Neural progenitor cell (in vitro differentiated cells): ENCODE measurements at regions not wholly inside any gene's neighbourhood (a gene's known extent, or its start where the extent isn't known, plus 50 kb on each side); places are given as distances from the start of the nearest gene placed in this dataset.
"Not testable (repeated sequence)": the region's sequence is repeated elsewhere in the genome, so short reads cannot be mapped to it uniquely, and the experiment has no call there.

ENCODE experiments used
- DNase-seq: peaks from one replicate; pipeline ENCODE4 v3.0.0-alpha.2; 2016; ENCODE audit warnings: low spot score
- H2AFZ ChIP-seq: fragments of 200-600 bp; sonication (generic); replicated peaks from 2 replicates; pipeline ENCODE4 v1.6.1; 2016; ENCODE audit warnings: antibody characterized with exemption
- H3F3A ChIP-seq: fragments of 200-600 bp; sonication (generic); 2 replicates; pipeline ENCODE4 v1.6.1; 2016; ENCODE audit warnings: antibody characterized with exemption, low read depth
- H3K27ac ChIP-seq: fragments of 200-600 bp; sonication (generic); 2 replicates; pipeline ENCODE4 v1.5.1; 2016; ENCODE audit warnings: mild to moderate bottlenecking
- H3K27me3 ChIP-seq: fragments of 200-600 bp; sonication (generic); 2 replicates; pipeline ENCODE4 v1.6.1; 2016; ENCODE audit warnings: mild to moderate bottlenecking, moderate library complexity
- H3K36me3 ChIP-seq: fragments of 200-600 bp; sonication (generic); 2 replicates; pipeline ENCODE4 v1.5.1; 2016
- H3K4me1 ChIP-seq: fragments of 200-600 bp; sonication (generic); 2 replicates; pipeline ENCODE4 v1.6.1; 2016; ENCODE audit warnings: mixed run types
- H3K4me2 ChIP-seq: fragments of 200-600 bp; sonication (generic); 2 replicates; pipeline ENCODE4 v1.6.1; 2016
- H3K4me3 ChIP-seq: fragments of 200-600 bp; sonication (generic); 2 replicates; pipeline ENCODE4 v1.5.1; 2016
- H3K79me2 ChIP-seq: fragments of 200-600 bp; sonication (generic); 2 replicates; pipeline ENCODE4 v1.6.1; 2016; ENCODE audit warnings: low read depth
- H3K9ac ChIP-seq: fragments of 200-600 bp; sonication (generic); 2 replicates; pipeline ENCODE4 v1.6.1; 2016
- H3K9me3 ChIP-seq: fragments of 200-600 bp; sonication (generic); 2 replicates; pipeline ENCODE4 v1.5.1; 2016; ENCODE audit warnings: low read depth
- H4K20me1 ChIP-seq: fragments of 200-600 bp; sonication (generic); 2 replicates; pipeline ENCODE4 v1.6.1; 2016; ENCODE audit warnings: low read depth
- H3K27ac Mint-ChIP-seq: 3 replicates; pipeline ENCODE4 v1.8.0; 2021; ENCODE audit warnings: mixed read lengths
- H3K27me3 Mint-ChIP-seq: 2 replicates; pipeline ENCODE4 v1.8.0; 2022; ENCODE audit warnings: low read depth, mild to moderate bottlenecking, inconsistent platforms, moderate library complexity, mixed read lengths; ENCODE audit not compliant: insufficient read depth
- H3K36me3 Mint-ChIP-seq: 3 replicates; pipeline ENCODE4 v1.8.0; 2021; ENCODE audit warnings: mixed read lengths
- H3K4me1 Mint-ChIP-seq: 3 replicates; pipeline ENCODE4 v1.8.0; 2021; ENCODE audit warnings: mixed read lengths
- H3K4me3 Mint-ChIP-seq: 3 replicates; pipeline ENCODE4 v1.8.0; 2021; ENCODE audit warnings: mild to moderate bottlenecking, moderate library complexity, mixed read lengths
- H3K9me3 Mint-ChIP-seq: 3 replicates; pipeline ENCODE4 v1.8.0; 2020; ENCODE audit warnings: mixed read lengths
- EZH2 ChIP-seq: fragments of 200-600 bp; sonication (generic); IDR thresholded peaks from 2 replicates; pipeline ENCODE4 v1.6.1; 2017; ENCODE audit warnings: antibody characterized with exemption, mild to moderate bottlenecking, moderate library complexity
- EZH2phosphoT487 ChIP-seq: fragments of 200-600 bp; sonication (generic); IDR thresholded peaks from 2 replicates; pipeline ENCODE4 v1.6.1; 2017; ENCODE audit warnings: antibody characterized with exemption
- TF ChIP-seq, protein P1 (sequence below): fragments of 200-600 bp; sonication (generic); IDR thresholded peaks from 2 replicates; pipeline ENCODE4 v1.5.1; 2017; ENCODE audit warnings: antibody characterized with exemption, mild to moderate bottlenecking

- TF ChIP-seq EZH2 = no peak
- TF ChIP-seq, protein P1, sequence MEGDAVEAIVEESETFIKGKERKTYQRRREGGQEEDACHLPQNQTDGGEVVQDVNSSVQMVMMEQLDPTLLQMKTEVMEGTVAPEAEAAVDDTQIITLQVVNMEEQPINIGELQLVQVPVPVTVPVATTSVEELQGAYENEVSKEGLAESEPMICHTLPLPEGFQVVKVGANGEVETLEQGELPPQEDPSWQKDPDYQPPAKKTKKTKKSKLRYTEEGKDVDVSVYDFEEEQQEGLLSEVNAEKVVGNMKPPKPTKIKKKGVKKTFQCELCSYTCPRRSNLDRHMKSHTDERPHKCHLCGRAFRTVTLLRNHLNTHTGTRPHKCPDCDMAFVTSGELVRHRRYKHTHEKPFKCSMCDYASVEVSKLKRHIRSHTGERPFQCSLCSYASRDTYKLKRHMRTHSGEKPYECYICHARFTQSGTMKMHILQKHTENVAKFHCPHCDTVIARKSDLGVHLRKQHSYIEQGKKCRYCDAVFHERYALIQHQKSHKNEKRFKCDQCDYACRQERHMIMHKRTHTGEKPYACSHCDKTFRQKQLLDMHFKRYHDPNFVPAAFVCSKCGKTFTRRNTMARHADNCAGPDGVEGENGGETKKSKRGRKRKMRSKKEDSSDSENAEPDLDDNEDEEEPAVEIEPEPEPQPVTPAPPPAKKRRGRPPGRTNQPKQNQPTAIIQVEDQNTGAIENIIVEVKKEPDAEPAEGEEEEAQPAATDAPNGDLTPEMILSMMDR = no peak
- TF ChIP-seq EZH2phosphoT487 = no peak
- H3K27ac ChIP-seq = no peak overlapping the region
- H3K27ac Mint-ChIP-seq = no peak overlapping the region
- no peaks in the 10 kb centered on the region for H3K4me1 Mint-ChIP-seq
- H3K36me3 ChIP-seq = no peaks in the 10 kb centered on the region
- no peaks in the 10 kb centered on the region for H3K79me2 ChIP-seq
- H3K9me3 Mint-ChIP-seq = no peaks in the 10 kb centered on the region
- no peaks in the 10 kb centered on the region for H3K27me3 ChIP-seq
- no peaks in the 10 kb centered on the region for H3K27me3 Mint-ChIP-seq
- no peaks in the 10 kb centered on the region for H4K20me1 ChIP-seq
- no peak overlapping the region for H3K4me2 ChIP-seq
- H3K9me3 ChIP-seq = no peaks in the 10 kb centered on the region
- no peak for DNase-seq
- H2AFZ ChIP-seq = no peak overlapping the region
- H3K4me3 Mint-ChIP-seq = no peak overlapping the region
- H3K36me3 Mint-ChIP-seq = no peaks in the 10 kb centered on the region
- no peaks in the 10 kb centered on the region for H3K4me1 ChIP-seq
- no peak overlapping the region for H3K4me3 ChIP-seq
- no peak overlapping the region for H3K9ac ChIP-seq
- H3F3A ChIP-seq = no peaks in the 10 kb centered on the region
Measured at GRCh38 chr2:195434346-195434745, 222.7 kb upstream of the SLC39A10 start.

- not testable (repeated sequence) for H3K79me2 ChIP-seq, H3K9me3 ChIP-seq, H3K27me3 Mint-ChIP-seq, H3K4me3 Mint-ChIP-seq, H4K20me1 ChIP-seq, H3K4me2 ChIP-seq, H3K9ac ChIP-seq, H3F3A ChIP-seq, H3K36me3 ChIP-seq, H2AFZ ChIP-seq, H3K9me3 Mint-ChIP-seq, H3K27ac Mint-ChIP-seq, H3K27ac ChIP-seq, H3K4me1 ChIP-seq, DNase-seq, H3K36me3 Mint-ChIP-seq, H3K4me1 Mint-ChIP-seq, H3K27me3 ChIP-seq, H3K4me3 ChIP-seq
Measured at GRCh38 chr2:195433729-195434128, 223.3 kb upstream of the SLC39A10 start.

- no peak overlapping the region for H3K27ac ChIP-seq
- H3F3A ChIP-seq = no peaks in the 10 kb centered on the region
Measured at GRCh38 chr2:195428673-195429072, 228.4 kb upstream of the SLC39A10 start.

GRCh38 chr2:195425328-195425727, 231.7 kb upstream of the SLC39A10 start:
- H3K4me3 ChIP-seq = no peak overlapping the region
- H3K9me3 ChIP-seq = no peaks in the 10 kb centered on the region
- H3K27ac ChIP-seq = no peak overlapping the region
- Mint-ChIP-seq H3K9me3 (no peaks in the 10 kb centered on the region), H3K27me3 (no peaks in the 10 kb centered on the region), H3K27ac (no peak overlapping the region), H3K4me1 (no peaks in the 10 kb centered on the region), H3K36me3 (no peaks in the 10 kb centered on the region), H3K4me3 (no peak overlapping the region)
- no peak overlapping the region for H3K4me2 ChIP-seq
- H2AFZ ChIP-seq = no peak overlapping the region
- no peaks in the 10 kb centered on the region for H3F3A ChIP-seq
- no peaks in the 10 kb centered on the region for H4K20me1 ChIP-seq
- no peaks in the 10 kb centered on the region for H3K27me3 ChIP-seq
- H3K4me1 ChIP-seq = no peaks in the 10 kb centered on the region
- TF ChIP-seq EZH2phosphoT487 = no peak
- no peak for TF ChIP-seq EZH2
- TF ChIP-seq, protein P1 = no peak
- DNase-seq = no peak
- no peaks in the 10 kb centered on the region for H3K36me3 ChIP-seq
- no peak overlapping the region for H3K9ac ChIP-seq
- H3K79me2 ChIP-seq = no peaks in the 10 kb centered on the region

More at GRCh38 chr2:195428673-195429072, 228.4 kb upstream of the SLC39A10 start:
- Mint-ChIP-seq H3K4me1 (no peaks in the 10 kb centered on the region), H3K36me3 (no peaks in the 10 kb centered on the region), H3K27me3 (no peaks in the 10 kb centered on the region), H3K9me3 (no peaks in the 10 kb centered on the region), H3K27ac (no peak overlapping the region), H3K4me3 (no peak overlapping the region)
- Histone ChIP-seq H3K27me3 (no peaks in the 10 kb centered on the region), H3K79me2 (no peaks in the 10 kb centered on the region), H3K36me3 (no peaks in the 10 kb centered on the region), H3K4me1 (no peaks in the 10 kb centered on the region), H4K20me1 (no peaks in the 10 kb centered on the region), H3K9ac (no peak overlapping the region), H2AFZ (no peak overlapping the region), H3K9me3 (no peaks in the 10 kb centered on the region), H3K4me2 (no peak overlapping the region), H3K4me3 (no peak overlapping the region)
- TF ChIP-seq EZH2phosphoT487 (no peak), EZH2 (no peak)
- TF ChIP-seq, protein P1 = no peak
- no peak for DNase-seq
